ENCODE measurements at regions not wholly inside any gene's neighbourhood (a gene's known extent, or its start where the extent isn't known, plus 50 kb on each side); places are given as distances from the start of the nearest gene placed in this dataset.

GRCh38 chr13:27709779-27710178, 82.5 kb upstream of the GSX1 start:
- Histone ChIP-seq H2AFZ (ENCODE audit: insufficient read depth, low read depth, low read length, poor library complexity, severe bottlenecking) (no peak overlapping the region), H3K36me3 (replicated peaks in 1 of 2; ENCODE audit: control insufficient read depth in 1 of 2, insufficient read depth in 2 of 2, low read length in 2 of 2) (no peaks in the 10 kb centered on the region), H3K79me2 (ENCODE audit: insufficient read depth, low read length) (no peaks in the 10 kb centered on the region), H3K27ac (ENCODE audit: low read depth in 1 of 2, low read length in 2 of 2) (no peak overlapping the region), H3K4me1 (ENCODE audit: control insufficient read depth in 1 of 2, insufficient read depth in 2 of 2, low read length in 2 of 2) (no peaks in the 10 kb centered on the region), H4K20me1 (ENCODE audit: insufficient read depth, low read length) (no peaks in the 10 kb centered on the region), H3K9me3 (replicated peaks in 1 of 2; ENCODE audit: control insufficient read depth in 1 of 2, insufficient read depth in 1 of 2, low read length in 2 of 2) (no peaks in the 10 kb centered on the region), H3K9ac (ENCODE audit: insufficient read depth, low read length, poor library complexity, severe bottlenecking) (no peak overlapping the region), H3K4me2 (replicated peaks; ENCODE audit: extremely low read depth, low read length, poor library complexity, severe bottlenecking) (no peak overlapping the region), H3K27me3 (ENCODE audit: control insufficient read depth in 2 of 2, insufficient read depth in 2 of 2, low read length in 2 of 2) (no peaks in the 10 kb centered on the region), H3K4me3 (replicated peaks in 1 of 3; ENCODE audit: low read depth in 2 of 3, low read length in 3 of 3) (no peak overlapping the region)
- Mint-ChIP-seq H3K9me3 (peaks cover 0 to 3% (median 2%) of the 10 kb centered on the region in 7 donors), H3K27ac (no peak overlapping the region), H3K4me3 (no peak overlapping the region), H3K4me1 (no peaks in the 10 kb centered on the region), H3K27me3 (ENCODE audit: low read depth in 3 of 3) (peaks cover 0 to 12% (median 6%) of the 10 kb centered on the region in 3 donors), H3K36me3 (no peaks in the 10 kb centered on the region)
- WGBS (ENCODE audit: insufficient coverage), result 83% methylated on average over 1 of the region's 1 CpG
- no peak for TF ChIP-seq CTCF (IDR thresholded peaks at IDR 0.05)
- no peak for DNase-seq
- intact Hi-C loops (cut with micrococcal nuclease), result no loop called here

GRCh38 chr13:27712421-27712820, 79.9 kb upstream of the GSX1 start:
- Histone ChIP-seq H3K79me2 (ENCODE audit: insufficient read depth, low read length) (no peaks in the 10 kb centered on the region), H3K27ac (ENCODE audit: low read depth in 1 of 2, low read length in 2 of 2) (no peak overlapping the region), H3K4me2 (replicated peaks; ENCODE audit: extremely low read depth, low read length, poor library complexity, severe bottlenecking) (no peak overlapping the region), H2AFZ (ENCODE audit: insufficient read depth, low read depth, low read length, poor library complexity, severe bottlenecking) (no peak overlapping the region), H3K4me1 (ENCODE audit: control insufficient read depth in 1 of 2, insufficient read depth in 2 of 2, low read length in 2 of 2) (no peaks in the 10 kb centered on the region), H3K4me3 (replicated peaks in 1 of 3; ENCODE audit: low read depth in 2 of 3, low read length in 3 of 3) (no peak overlapping the region), H3K36me3 (replicated peaks in 1 of 2; ENCODE audit: control insufficient read depth in 1 of 2, insufficient read depth in 2 of 2, low read length in 2 of 2) (no peaks in the 10 kb centered on the region), H3K27me3 (ENCODE audit: control insufficient read depth in 2 of 2, insufficient read depth in 2 of 2, low read length in 2 of 2) (no peaks in the 10 kb centered on the region), H4K20me1 (ENCODE audit: insufficient read depth, low read length) (no peaks in the 10 kb centered on the region), H3K9me3 (replicated peaks in 1 of 2; ENCODE audit: control insufficient read depth in 1 of 2, insufficient read depth in 1 of 2, low read length in 2 of 2) (no peaks in the 10 kb centered on the region), H3K9ac (ENCODE audit: insufficient read depth, low read length, poor library complexity, severe bottlenecking) (no peak overlapping the region)
- WGBS (ENCODE audit: insufficient coverage), result 0% methylated on average over 1 of the region's 2 CpGs
- H3K27me3 Mint-ChIP-seq (ENCODE audit: low read depth in 3 of 3), result peaks cover 1 to 12% (median 2%) of the 10 kb centered on the region in 3 donors
- H3K9me3 Mint-ChIP-seq, result peaks cover 0 to 2% (median 0%) of the 10 kb centered on the region in 7 donors
- TF ChIP-seq CTCF (IDR thresholded peaks at IDR 0.05), result no peak
- intact Hi-C loops (cut with micrococcal nuclease), result no loop called here
- H3K4me1 Mint-ChIP-seq, result no peaks in the 10 kb centered on the region
- no peak for DNase-seq
- H3K4me3 Mint-ChIP-seq, result no peak overlapping the region
- no peaks in the 10 kb centered on the region for H3K36me3 Mint-ChIP-seq
- H3K27ac Mint-ChIP-seq, result no peak overlapping the region
